IMR-90 (cell line): ENCODE measurements at regions not wholly inside any gene's neighbourhood (a gene's known extent, or its start where the extent isn't known, plus 50 kb on each side); places are given as distances from the start of the nearest gene placed in this dataset.

Experiments
- ATAC-seq: fragments of 200-7000 bp; cut with Tn5 transposase; 2 replicates; pipeline ENCODE4 v1.9.1; 2020; ENCODE audit warnings: low read depth, mild to moderate bottlenecking, moderate library complexity
- BruUV-seq: library from RNA; stranded (reverse); fragments of 400-500 nt; replicated peaks from 2 replicates; lab custom pipeline; 2021; lab: Mats Ljungman, UMichigan
- CTCF ChIA-PET: fragments of 300-600 bp; formaldehyde crosslinking; extraction: SDS; loops from one replicate; lab custom pipeline; 2021; ENCODE audit warnings: antibody characterized with exemption; lab: Yijun Ruan, JAX
- POLR2A ChIA-PET: fragments of 300-600 bp; sonication (Branson Sonifier 250); formaldehyde crosslinking; loops from one replicate; lab custom pipeline; 2022; ENCODE audit warnings: antibody characterized with exemption; ENCODE audit not compliant: unreplicated experiment; lab: Charles Lee
- DNase-seq: peaks from one replicate; pipeline ENCODE4 v3.0.0; 2013
- H2AFZ ChIP-seq: replicated peaks from 2 replicates; pipeline ENCODE3; 2013; ENCODE audit warnings: low read length, mild to moderate bottlenecking; ENCODE audit not compliant: poor library complexity
- H2AK5ac ChIP-seq: 2 replicates; pipeline ENCODE4 v1.6.1; 2013; ENCODE audit warnings: low read depth, low read length, inconsistent platforms
- H2AK9ac ChIP-seq: replicated peaks from 2 replicates; pipeline ENCODE3; 2013; ENCODE audit warnings: mild to moderate bottlenecking, low read depth, low read length, moderate library complexity; ENCODE audit not compliant: poor library complexity
- H2BK120ac ChIP-seq: 2 replicates; pipeline ENCODE4 v1.6.1; 2013; ENCODE audit warnings: low read depth, low read length, inconsistent platforms
- H2BK15ac ChIP-seq: 3 replicates; pipeline ENCODE4 v1.6.1; 2013; ENCODE audit warnings: low read depth, low read length, inconsistent platforms
- H2BK20ac ChIP-seq: 2 replicates; pipeline ENCODE4 v1.6.1; 2013; ENCODE audit warnings: low read depth, mild to moderate bottlenecking, inconsistent platforms, low read length, moderate library complexity
- H2BK5ac ChIP-seq: 2 replicates; pipeline ENCODE4 v1.6.1; 2013; ENCODE audit warnings: mild to moderate bottlenecking, low read depth, low read length, inconsistent platforms; ENCODE audit not compliant: poor library complexity, severe bottlenecking
- H3K14ac ChIP-seq: replicated peaks from 2 replicates; pipeline ENCODE4 v1.6.1; 2013; ENCODE audit warnings: low read depth, low read length, inconsistent platforms
- H3K18ac ChIP-seq: 2 replicates; pipeline ENCODE4 v1.6.1; 2013; ENCODE audit warnings: low read depth, low read length, control low read depth
- H3K23ac ChIP-seq: 2 replicates; pipeline ENCODE4 v1.6.1; 2013; ENCODE audit warnings: low read depth, low read length, inconsistent platforms
- H3K27ac ChIP-seq: 2 replicates; pipeline ENCODE4 v1.5.1; 2013; ENCODE audit warnings: mild to moderate bottlenecking, control low read depth, low read length; ENCODE audit not compliant: insufficient read depth
- H3K27me3 ChIP-seq: 2 replicates; pipeline ENCODE4 v1.6.1; 2013; ENCODE audit warnings: low read length; ENCODE audit not compliant: control insufficient read depth, insufficient read depth
- H3K36me3 ChIP-seq: 2 replicates; pipeline ENCODE4 v1.6.1; 2013; ENCODE audit warnings: low read length, mixed read lengths; ENCODE audit not compliant: control insufficient read depth, insufficient read depth
- H3K4ac ChIP-seq: 2 replicates; pipeline ENCODE4 v1.6.1; 2013; ENCODE audit warnings: low read depth, low read length, inconsistent platforms
- H3K4me1 ChIP-seq: 2 replicates; pipeline ENCODE4 v1.6.1; 2013; ENCODE audit warnings: low read length, mixed read lengths; ENCODE audit not compliant: control insufficient read depth, insufficient read depth
- H3K4me2 ChIP-seq: 2 replicates; pipeline ENCODE4 v1.6.1; 2013; ENCODE audit warnings: low read depth, mild to moderate bottlenecking, control low read depth, low read length, moderate library complexity
- H3K4me3 ChIP-seq: 2 replicates; pipeline ENCODE4 v1.5.1; 2013; ENCODE audit warnings: low read depth, mild to moderate bottlenecking, control low read depth, low read length, moderate library complexity; ENCODE audit not compliant: insufficient read depth
- H3K56ac ChIP-seq: 2 replicates; pipeline ENCODE4 v1.6.1; 2013; ENCODE audit warnings: low read length, inconsistent platforms; ENCODE audit not compliant: insufficient read depth; ENCODE audit errors: extremely low read depth
- H3K79me1 ChIP-seq, 2 experiments: 2 replicates each; pipeline ENCODE4 v1.6.1; 2013; ENCODE audit warnings: low read length in 2 of 2, inconsistent platforms in 1 of 2, low read depth in 1 of 2
- H3K9ac ChIP-seq: 2 replicates; pipeline ENCODE4 v1.6.1; 2013; ENCODE audit warnings: low read depth, low read length, control low read depth
- H3K9me1 ChIP-seq: 2 replicates; pipeline ENCODE4 v1.6.1; 2013; ENCODE audit warnings: low read length, inconsistent platforms; ENCODE audit not compliant: insufficient read depth
- H3K9me3 ChIP-seq: 2 replicates; pipeline ENCODE4 v1.6.1; 2013; ENCODE audit warnings: low read length; ENCODE audit not compliant: control insufficient read depth, insufficient read depth
- H4K20me1 ChIP-seq: 2 replicates; pipeline ENCODE4 v1.6.1; 2013; ENCODE audit warnings: low read length, inconsistent platforms; ENCODE audit not compliant: insufficient read depth
- H4K5ac ChIP-seq: 2 replicates; pipeline ENCODE4 v1.6.1; 2013; ENCODE audit warnings: mild to moderate bottlenecking, low read depth, low read length, control low read depth
- H4K8ac ChIP-seq, 2 experiments: 2 replicates each; pipeline ENCODE4 v1.6.1; 2013; ENCODE audit warnings: low read depth in 2 of 2, low read length in 2 of 2, control low read depth in 1 of 2, inconsistent platforms in 1 of 2
- H4K91ac ChIP-seq: 2 replicates; pipeline ENCODE4 v1.6.1; 2013; ENCODE audit warnings: low read depth, low read length, inconsistent platforms; ENCODE audit not compliant: insufficient read depth
- RCOR1 ChIP-seq: IDR thresholded peaks from 2 replicates; pipeline ENCODE4 v1.6.1; 2012; ENCODE audit warnings: mild to moderate bottlenecking, low read length, improper control_type of control experiment; ENCODE audit not compliant: insufficient replicate concordance
- SMC3 ChIP-seq: fragments of 150-350 bp; IDR thresholded peaks from 2 replicates; pipeline ENCODE4 v1.6.1; 2016; ENCODE audit warnings: low read depth, mild to moderate bottlenecking, antibody characterized with exemption, low read length, moderate library complexity
- USF2 ChIP-seq: fragments of 150-350 bp; IDR thresholded peaks from 2 replicates; pipeline ENCODE4 v1.6.1; 2017; ENCODE audit warnings: mild to moderate bottlenecking, antibody characterized with exemption, low read length, low read depth
- WGBS, 2 experiments: methylation state at CpG; one replicate each; pipeline versions ENCODE4 v1.1.5 to v1.1.7; 2013; ENCODE audit warnings: missing lambda C conversion rate in 2 of 2; ENCODE audit not compliant: insufficient read length in 1 of 2; ENCODE audit errors: extremely low coverage in 2 of 2; 5-methylcytosine and 5-hydroxymethylcytosine counted together
- dilution Hi-C: fragments of 300-500 bp; cut with HindIII; formaldehyde crosslinking; loops from one replicate; pipeline ENCODE4 v1.14.3; 2018; ENCODE audit warnings: low sequenced_read_pairs; ENCODE audit not compliant: unreplicated experiment
- in situ Hi-C: fragments of 300-500 bp; cut with MboI; formaldehyde crosslinking; loops from 3 replicates; pipeline ENCODE4 v1.14.3; 2019; ENCODE audit warnings: low sequenced_read_pairs, inconsistent platforms, mixed read lengths
- intact Hi-C: fragments of 100-400 bp; cut with micrococcal nuclease; formaldehyde crosslinking; loops from 2 replicates; pipeline ENCODE4 v1.10.0; 2022

- intact Hi-C loops: no loop called here
- Histone ChIP-seq H3K9me1 (no peaks in the 10 kb centered on the region), H2BK5ac (no peak overlapping the region), H2AK5ac (no peak overlapping the region), H3K4me2 (no peak overlapping the region), H3K36me3 (no peaks in the 10 kb centered on the region), H2BK20ac (no peak overlapping the region), H4K5ac (no peak overlapping the region), H2AFZ (no peak overlapping the region), H3K4me1 (peaks cover 2% of the 10 kb centered on the region; the same call in 1 of the 2 replicates), H3K18ac (no peak overlapping the region), H3K56ac (no peak overlapping the region), H3K9ac (no peak overlapping the region), H3K14ac (no peak overlapping the region), H3K79me1 (no peaks in the 10 kb centered on the region), H3K4ac (no peak overlapping the region), H3K27me3 (no peaks in the 10 kb centered on the region), H4K20me1 (no peaks in the 10 kb centered on the region), H3K4me3 (no peak overlapping the region), H3K27ac (no peak overlapping the region), H4K8ac (no peak overlapping the region), H2BK15ac (no peak overlapping the region), H2AK9ac (no peak overlapping the region), H3K23ac (no peak overlapping the region), H4K91ac (no peak overlapping the region), H2BK120ac (no peak overlapping the region), H3K9me3 (peaks cover 9% of the 10 kb centered on the region; the same call in 1 of the 2 replicates)
- no peak for DNase-seq
- dilution Hi-C loops: no loop called here
- ATAC-seq: no peak
- CTCF ChIA-PET: no interaction called here
- in situ Hi-C loops: no loop called here
- POLR2A ChIA-PET: no interaction called here
- BruUV-seq: no TSS peak
- WGBS, 2 experiments: no CpG with 5 or more reads among the region's 1 CpG
- TF ChIP-seq SMC3 (no peak), USF2 (no peak), RCOR1 (no peak)
Measured at GRCh38 chr21:27057997-27058396, 91.1 kb upstream of the ADAMTS5 start.
